ENCODE measurements at regions not wholly inside any gene's neighbourhood (a gene's known extent, or its start where the extent isn't known, plus 50 kb on each side); places are given as distances from the start of the nearest gene placed in this dataset.

GRCh38 chr6:169156793-169157147, 96.9 kb downstream of the THBS2 start:
- peaks cover 5% of the 10 kb centered on the region for H3K27me3 Mint-ChIP-seq
- no peaks in the 10 kb centered on the region for H3K4me1 Mint-ChIP-seq
- no peak overlapping the region for H3K4me3 Mint-ChIP-seq
- H3K27ac Mint-ChIP-seq = no peak overlapping the region
- DNase-seq (ENCODE audit: low spot score in 2 of 2) (no peak), ATAC-seq (ENCODE audit: low read depth) (no peak)
- H3K36me3 Mint-ChIP-seq = no peaks in the 10 kb centered on the region
- H3K9me3 Mint-ChIP-seq = peaks cover 1% of the 10 kb centered on the region

- no peak for DNase-seq (ENCODE audit: low spot score in 2 of 2)
- no peak overlapping the region for H3K27ac Mint-ChIP-seq
- ATAC-seq (ENCODE audit: low read depth) = no peak
- peaks cover 4% of the 10 kb centered on the region for H3K9me3 Mint-ChIP-seq
- peaks cover 3% of the 10 kb centered on the region for H3K27me3 Mint-ChIP-seq
- no peaks in the 10 kb centered on the region for H3K36me3 Mint-ChIP-seq
- H3K4me3 Mint-ChIP-seq = no peak overlapping the region
- no peaks in the 10 kb centered on the region for H3K4me1 Mint-ChIP-seq
Measured at GRCh38 chr6:169156108-169156792, 97.4 kb downstream of the THBS2 start.

- Mint-ChIP-seq H3K27ac (no peak overlapping the region), H3K4me3 (no peak overlapping the region), H3K9me3 (peaks cover 4% of the 10 kb centered on the region), H3K36me3 (no peaks in the 10 kb centered on the region), H3K4me1 (no peaks in the 10 kb centered on the region), H3K27me3 (peaks cover 3% of the 10 kb centered on the region)
- ATAC-seq (ENCODE audit: low read depth) (no peak), DNase-seq (ENCODE audit: low spot score in 2 of 2) (no peak)
Measured at GRCh38 chr6:169155481-169155880, 98.2 kb downstream of the THBS2 start.

DNA sequence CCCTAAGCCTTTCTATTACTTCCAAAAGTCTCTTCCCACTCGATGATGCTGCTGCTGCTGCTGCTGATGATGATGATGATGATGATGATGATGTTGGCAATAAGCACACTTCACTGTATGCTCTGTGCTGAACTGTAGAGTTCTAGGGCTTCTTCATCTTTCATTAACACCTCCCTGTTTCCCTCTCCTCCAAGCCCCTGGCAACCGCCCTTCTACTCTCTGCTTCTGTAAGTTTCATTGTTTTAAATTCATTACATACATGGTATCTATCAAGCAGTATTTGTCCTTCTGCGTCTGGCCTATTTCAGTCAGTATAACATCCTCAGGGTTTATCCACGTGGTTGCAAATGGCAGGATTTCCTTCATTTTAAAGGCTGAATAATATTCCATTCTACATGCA, 100.2 kb downstream of the THBS2 start:
- H3K27ac Mint-ChIP-seq = no peak overlapping the region
- no peak for ATAC-seq (ENCODE audit: low read depth)
- no peak overlapping the region for H3K4me3 Mint-ChIP-seq
- peaks cover 14% of the 10 kb centered on the region for H3K9me3 Mint-ChIP-seq
- H3K36me3 Mint-ChIP-seq = no peaks in the 10 kb centered on the region
- no peaks in the 10 kb centered on the region for H3K4me1 Mint-ChIP-seq
- no peak for DNase-seq (ENCODE audit: low spot score in 2 of 2)
- peaks cover 3% of the 10 kb centered on the region for H3K27me3 Mint-ChIP-seq

DNA sequence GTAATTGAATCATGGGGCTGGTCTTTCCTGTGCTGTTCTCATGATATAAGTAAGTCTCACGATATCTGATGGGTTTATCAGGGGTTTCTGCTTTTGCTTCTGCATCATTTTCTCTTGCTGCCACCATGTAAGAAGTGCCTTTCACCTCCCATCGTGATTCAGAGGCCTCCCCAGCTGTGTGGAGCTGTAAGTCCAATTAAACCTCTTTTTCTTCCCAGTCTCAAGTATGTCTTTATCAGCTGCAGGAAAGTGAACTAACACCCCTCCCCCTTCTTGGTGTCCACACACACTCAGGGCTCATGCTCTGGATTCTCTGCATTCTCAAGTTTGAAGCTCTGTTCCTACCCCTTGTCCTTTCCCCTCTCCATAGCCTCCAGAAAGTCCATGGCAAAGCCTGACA, 107.1 kb downstream of the THBS2 start:
- no peak for ATAC-seq (ENCODE audit: low read depth)
- no peak overlapping the region for H3K4me3 Mint-ChIP-seq
- no peaks in the 10 kb centered on the region for H3K4me1 Mint-ChIP-seq
- H3K9me3 Mint-ChIP-seq = peaks cover 22% of the 10 kb centered on the region
- H3K27me3 Mint-ChIP-seq = peaks cover 6% of the 10 kb centered on the region
- no peak overlapping the region for H3K27ac Mint-ChIP-seq
- no peak for DNase-seq (ENCODE audit: low spot score in 2 of 2)
- H3K36me3 Mint-ChIP-seq = peaks cover 2% of the 10 kb centered on the region

DNA sequence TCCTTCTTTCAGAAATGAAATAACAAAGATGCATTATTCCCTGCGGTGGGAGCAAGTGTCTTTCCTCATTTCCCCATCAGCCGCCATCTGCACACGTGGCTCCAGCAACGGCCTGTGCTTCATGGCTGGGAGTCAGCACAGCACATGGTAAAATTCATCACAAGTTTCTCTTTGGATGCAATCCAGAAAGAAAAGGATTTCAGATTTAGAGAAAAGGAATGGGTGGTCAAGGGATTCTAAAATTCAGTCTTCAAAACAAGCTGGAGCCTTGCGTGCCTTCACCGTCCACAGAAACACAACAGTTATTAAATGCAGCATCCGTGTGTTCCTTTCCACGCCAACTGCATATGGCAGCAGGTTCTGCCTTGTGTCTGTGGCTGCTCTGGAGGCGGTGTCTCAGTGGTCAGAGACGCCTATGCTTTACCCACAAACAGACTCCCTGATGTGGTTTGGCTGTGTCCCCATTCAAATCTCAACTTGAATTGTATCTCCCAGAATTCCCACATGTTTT, 107.6 kb downstream of the THBS2 start:
- H3K9me3 Mint-ChIP-seq = peaks cover 19% of the 10 kb centered on the region
- no peak overlapping the region for H3K4me3 Mint-ChIP-seq
- ATAC-seq (ENCODE audit: low read depth) (no peak), DNase-seq (ENCODE audit: low spot score in 2 of 2) (no peak)
- peaks cover 6% of the 10 kb centered on the region for H3K27me3 Mint-ChIP-seq
- H3K27ac Mint-ChIP-seq = no peak overlapping the region
- no peaks in the 10 kb centered on the region for H3K4me1 Mint-ChIP-seq
- H3K36me3 Mint-ChIP-seq = peaks cover 2% of the 10 kb centered on the region

- Mint-ChIP-seq H3K27ac (no peak overlapping the region), H3K9me3 (peaks cover 19% of the 10 kb centered on the region), H3K4me3 (no peak overlapping the region), H3K4me1 (no peaks in the 10 kb centered on the region), H3K36me3 (peaks cover 2% of the 10 kb centered on the region), H3K27me3 (peaks cover 6% of the 10 kb centered on the region)
- DNase-seq (ENCODE audit: low spot score in 2 of 2) (no peak), ATAC-seq (ENCODE audit: low read depth) (no peak)
Measured at GRCh38 chr6:169145496-169145895, 108.2 kb downstream of the THBS2 start.

GRCh38 chr6:169144356-169144755, 109.3 kb downstream of the THBS2 start:
- Mint-ChIP-seq H3K9me3 (peaks cover 12% of the 10 kb centered on the region), H3K27ac (no peak overlapping the region), H3K4me3 (no peak overlapping the region), H3K4me1 (no peaks in the 10 kb centered on the region), H3K27me3 (peaks cover 6% of the 10 kb centered on the region), H3K36me3 (peaks cover 2% of the 10 kb centered on the region)
- ATAC-seq (ENCODE audit: low read depth) = no peak
- DNase-seq (ENCODE audit: low spot score in 2 of 2) = no peak

DNA sequence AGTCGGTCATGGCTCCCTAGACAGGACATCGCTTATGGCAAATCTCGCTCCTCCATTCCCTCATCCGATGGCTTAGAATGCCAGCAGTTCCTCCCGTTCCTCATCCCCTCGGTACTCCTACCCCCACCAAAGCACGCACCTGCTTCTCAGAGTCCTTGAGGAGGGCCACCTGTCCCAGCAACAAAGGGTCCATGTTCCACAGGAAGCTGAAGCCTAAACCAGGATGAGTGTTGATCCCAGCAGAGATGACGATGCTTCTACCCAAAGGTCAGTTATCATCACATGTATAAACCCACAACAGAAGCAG, 111.2 kb downstream of the THBS2 start:
- H3K27me3 Mint-ChIP-seq = peaks cover 6% of the 10 kb centered on the region
- no peak overlapping the region for H3K27ac Mint-ChIP-seq
- H3K36me3 Mint-ChIP-seq = no peaks in the 10 kb centered on the region
- DNase-seq (ENCODE audit: low spot score in 2 of 2) = no peak
- no peak for ATAC-seq (ENCODE audit: low read depth)
- no peak overlapping the region for H3K4me3 Mint-ChIP-seq
- no peaks in the 10 kb centered on the region for H3K4me1 Mint-ChIP-seq
- peaks cover 7% of the 10 kb centered on the region for H3K9me3 Mint-ChIP-seq

DNA sequence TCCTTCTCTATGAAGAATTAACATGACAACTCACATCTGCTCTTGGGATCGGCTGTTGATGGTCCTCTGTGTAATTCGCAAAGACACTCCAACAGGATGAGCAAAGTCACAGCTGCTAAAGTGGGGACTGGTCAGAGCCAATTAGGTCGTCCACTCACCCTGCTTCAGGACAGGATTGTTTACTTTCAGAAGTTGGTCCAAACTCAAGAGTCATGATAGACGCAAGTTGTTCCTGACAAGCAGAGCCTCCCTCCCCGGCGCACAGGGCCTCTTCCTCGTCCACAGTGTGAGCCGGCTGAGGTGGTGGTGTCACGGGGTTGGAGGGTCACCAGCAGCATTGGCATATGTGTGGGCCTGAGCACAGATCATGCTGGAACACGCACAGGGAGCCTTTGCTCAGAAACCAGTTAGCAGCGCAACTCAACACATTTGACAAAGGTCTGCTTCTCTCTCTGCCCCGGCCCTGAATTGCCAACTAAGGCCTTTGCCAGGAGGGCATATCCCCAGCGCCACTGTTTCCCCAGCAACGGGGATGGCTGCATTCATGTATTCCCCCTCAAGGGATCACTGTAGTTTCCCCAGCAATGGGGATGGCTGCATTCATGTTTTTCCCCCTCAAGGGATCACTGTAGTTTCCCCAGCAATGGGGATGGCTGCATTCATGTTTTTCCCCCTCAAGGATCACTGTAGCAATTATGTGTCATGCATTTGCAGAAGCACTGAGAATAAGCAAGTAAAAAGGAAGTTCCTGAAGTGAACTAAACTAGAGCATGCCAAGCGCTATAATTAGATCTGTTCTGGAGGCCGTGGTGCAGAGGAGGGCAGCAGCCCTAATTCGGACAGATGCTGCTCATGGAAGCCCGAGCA, 111.7 kb downstream of the THBS2 start:
- Mint-ChIP-seq H3K27ac (no peak overlapping the region), H3K27me3 (peaks cover 6% of the 10 kb centered on the region), H3K36me3 (no peaks in the 10 kb centered on the region), H3K4me3 (no peak overlapping the region), H3K4me1 (no peaks in the 10 kb centered on the region), H3K9me3 (peaks cover 4% of the 10 kb centered on the region)
- ATAC-seq (ENCODE audit: low read depth) (no peak), DNase-seq (ENCODE audit: low spot score in 2 of 2) (no peak)

GRCh38 chr6:169140986-169141495, 112.6 kb downstream of the THBS2 start:
- DNase-seq (ENCODE audit: low spot score in 2 of 2) (no peak), ATAC-seq (ENCODE audit: low read depth) (no peak)
- H3K4me3 Mint-ChIP-seq = no peak overlapping the region
- H3K27ac Mint-ChIP-seq = no peak overlapping the region
- no peaks in the 10 kb centered on the region for H3K36me3 Mint-ChIP-seq
- H3K27me3 Mint-ChIP-seq = peaks cover 4% of the 10 kb centered on the region
- H3K4me1 Mint-ChIP-seq = no peaks in the 10 kb centered on the region
- H3K9me3 Mint-ChIP-seq = peaks cover 3% of the 10 kb centered on the region

DNA sequence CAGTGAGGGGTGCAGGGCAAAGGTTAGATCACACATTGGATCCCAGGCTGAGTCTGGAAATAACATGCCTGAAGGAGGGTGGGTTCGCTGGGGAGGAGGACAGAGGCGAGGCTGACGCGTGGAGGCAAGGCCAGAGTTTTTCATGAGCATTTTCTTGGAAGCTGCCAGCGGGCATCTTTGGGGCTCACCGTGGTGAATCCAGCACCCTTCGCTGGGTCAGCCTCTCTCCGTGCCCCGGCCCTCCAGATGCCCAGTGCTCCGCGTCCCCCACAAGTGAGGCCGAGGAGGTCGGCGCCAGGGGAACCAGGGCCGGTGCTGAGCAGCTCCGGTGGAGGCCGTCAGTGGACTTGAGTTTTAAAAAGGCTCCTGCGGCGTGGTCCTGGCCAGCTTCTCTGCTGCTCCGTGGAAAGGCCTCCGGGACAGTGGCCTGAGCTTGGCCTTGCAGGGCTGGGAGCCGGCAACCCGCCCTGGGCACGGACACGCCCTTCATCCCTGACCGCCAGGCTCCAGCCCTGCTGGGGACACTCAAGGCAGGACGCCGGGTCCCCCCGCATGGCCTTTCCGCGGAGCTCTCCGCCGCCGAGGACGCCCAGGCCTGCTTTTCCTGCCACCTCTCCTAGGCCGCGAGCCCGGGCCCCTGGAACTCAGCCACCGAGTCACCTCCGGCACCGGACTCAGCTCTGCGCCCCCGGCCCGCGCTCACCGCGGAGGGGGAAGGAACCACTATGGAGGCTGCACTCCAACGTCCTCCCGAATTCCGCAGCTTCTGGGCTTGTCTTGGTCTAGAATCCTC, 114.3 kb downstream of the THBS2 start:
- ATAC-seq (ENCODE audit: low read depth) (no peak), DNase-seq (ENCODE audit: low spot score in 2 of 2) (no peak)
- Mint-ChIP-seq H3K4me3 (no peak overlapping the region), H3K36me3 (no peaks in the 10 kb centered on the region), H3K9me3 (peaks cover 7% of the 10 kb centered on the region), H3K27ac (no peak overlapping the region), H3K27me3 (peaks cover 4% of the 10 kb centered on the region), H3K4me1 (no peaks in the 10 kb centered on the region)

DNA sequence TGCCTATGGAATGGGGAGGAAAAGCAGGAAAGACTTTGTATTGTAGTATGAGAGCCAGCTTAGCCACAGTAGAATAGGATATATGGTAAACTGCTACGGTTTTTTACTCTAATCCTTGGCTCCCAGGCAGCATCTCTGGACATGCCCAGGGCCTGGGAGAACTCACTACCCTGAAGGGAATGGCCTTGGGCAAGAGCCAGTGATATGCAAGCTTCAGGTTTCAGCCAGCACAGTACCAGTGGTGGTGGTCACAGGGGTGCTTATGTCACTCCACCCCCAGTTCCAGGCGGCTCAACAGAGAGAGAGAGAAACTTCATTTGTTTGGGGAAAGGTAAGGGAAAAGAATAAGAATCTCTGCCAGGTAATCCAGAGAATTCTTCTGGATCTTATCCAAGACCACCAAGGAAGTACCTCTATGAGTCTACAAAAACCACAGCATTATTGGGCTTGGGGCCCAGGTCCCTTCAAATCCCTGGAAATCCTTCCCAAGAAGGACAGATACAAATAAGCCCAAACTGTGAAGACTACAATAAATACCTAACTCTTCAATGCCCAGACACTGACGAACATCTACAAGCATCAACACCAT, 121.2 kb downstream of the THBS2 start:
- Mint-ChIP-seq H3K27ac (no peak overlapping the region), H3K9me3 (peaks cover 10% of the 10 kb centered on the region), H3K27me3 (peaks cover 1% of the 10 kb centered on the region), H3K4me1 (no peaks in the 10 kb centered on the region), H3K4me3 (no peak overlapping the region), H3K36me3 (no peaks in the 10 kb centered on the region)
- no peak for DNase-seq (ENCODE audit: low spot score in 2 of 2)
- no peak for ATAC-seq (ENCODE audit: low read depth)

DNA sequence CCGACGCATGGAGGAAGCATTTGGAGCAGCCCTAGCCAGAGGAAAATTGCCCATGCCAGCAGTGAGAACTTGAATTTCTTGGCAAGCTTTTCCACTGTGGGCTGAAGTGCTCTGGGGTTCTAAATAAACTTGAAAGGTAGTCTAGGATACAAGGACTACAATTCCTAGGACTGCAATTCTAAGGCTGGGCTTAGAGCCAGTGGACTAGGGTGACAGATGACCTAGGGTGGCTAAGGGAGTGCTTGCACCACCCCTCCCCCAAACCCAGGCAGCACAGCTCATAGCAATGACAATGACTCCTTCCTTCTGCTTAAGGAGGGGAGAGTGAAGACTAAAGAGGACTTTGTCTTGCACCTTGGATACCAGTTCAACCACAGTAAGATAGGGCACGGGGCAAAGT, 122.3 kb downstream of the THBS2 start:
- ATAC-seq (ENCODE audit: low read depth) = no peak
- peaks cover 1% of the 10 kb centered on the region for H3K27me3 Mint-ChIP-seq
- H3K4me1 Mint-ChIP-seq = no peaks in the 10 kb centered on the region
- no peak overlapping the region for H3K4me3 Mint-ChIP-seq
- DNase-seq (ENCODE audit: low spot score in 2 of 2) = no peak
- no peak overlapping the region for H3K27ac Mint-ChIP-seq
- H3K9me3 Mint-ChIP-seq = peaks cover 10% of the 10 kb centered on the region
- H3K36me3 Mint-ChIP-seq = no peaks in the 10 kb centered on the region
